IPS DF 6.9 (cell line): ENCODE measurements at regions not wholly inside any gene's neighbourhood (a gene's known extent, or its start where the extent isn't known, plus 50 kb on each side); places are given as distances from the start of the nearest gene placed in this dataset.

ENCODE experiments used
- DNase-seq: peaks from one replicate; pipeline ENCODE4 v3.0.0-alpha.2; 2013; ENCODE audit warnings: low read depth, low spot score
- H3K27ac ChIP-seq: one replicate; pipeline ENCODE4 v1.5.1; 2013; ENCODE audit warnings: low read length, control low read depth
- H3K27me3 ChIP-seq: 2 replicates; pipeline ENCODE4 v1.6.1; 2013; ENCODE audit warnings: mild to moderate bottlenecking, low read length; ENCODE audit not compliant: control insufficient read depth, insufficient read depth
- H3K36me3 ChIP-seq: 2 replicates; pipeline ENCODE4 v1.6.1; 2013; ENCODE audit warnings: low read length; ENCODE audit not compliant: control insufficient read depth, insufficient read depth
- H3K4me1 ChIP-seq: 2 replicates; pipeline ENCODE4 v1.6.1; 2013; ENCODE audit warnings: low read length; ENCODE audit not compliant: control insufficient read depth, insufficient read depth
- H3K4me3 ChIP-seq: 2 replicates; pipeline ENCODE4 v1.5.1; 2013; ENCODE audit warnings: mild to moderate bottlenecking, low read length
- H3K9me3 ChIP-seq: 2 replicates; pipeline ENCODE4 v1.6.1; 2013; ENCODE audit warnings: low read length, inconsistent platforms; ENCODE audit not compliant: control insufficient read depth, insufficient read depth
- WGBS: extraction: QIAGEN DNeasy Blood & Tissue Kit; methylation state at CpG from one replicate; pipeline ENCODE4 v1.1.7; 2013; ENCODE audit warnings: mixed read lengths, missing lambda C conversion rate; ENCODE audit not compliant: insufficient read length, insufficient coverage; 5-methylcytosine and 5-hydroxymethylcytosine counted together

DNA sequence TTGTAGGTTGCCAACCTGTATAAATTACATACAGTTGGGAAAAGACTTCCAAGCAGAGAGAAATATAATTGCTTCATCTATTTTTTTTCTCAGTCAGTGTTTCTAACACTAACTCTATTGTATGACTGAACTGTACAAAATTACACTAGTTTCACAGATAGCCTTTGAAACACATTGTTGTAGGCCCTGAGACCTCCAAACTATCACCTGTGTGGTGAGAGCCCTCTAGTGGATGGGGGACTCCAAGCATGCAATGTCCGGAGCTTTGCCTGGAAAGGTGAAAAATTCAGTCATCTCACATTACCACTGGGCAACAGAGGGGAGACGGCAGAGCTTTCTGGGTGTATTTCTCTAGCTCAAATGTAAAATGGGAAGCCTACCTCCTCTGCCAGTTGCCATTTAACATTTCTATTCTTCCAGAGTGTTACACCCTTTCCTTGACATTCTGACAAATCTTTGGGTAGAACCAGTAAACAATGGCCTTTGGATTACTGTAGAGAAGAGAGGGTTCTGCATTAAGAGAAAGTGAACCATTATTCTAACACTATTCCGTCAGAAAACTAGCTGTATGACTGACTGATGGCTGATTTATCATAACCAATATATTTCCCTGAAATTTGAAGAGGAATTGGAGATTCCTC, 212.2 kb downstream of the LYPLAL1 start:
- Histone ChIP-seq H3K27me3 (no peaks in the 10 kb centered on the region), H3K27ac (no peak overlapping the region), H3K4me1 (no peaks in the 10 kb centered on the region), H3K9me3 (no peaks in the 10 kb centered on the region), H3K4me3 (no peak overlapping the region), H3K36me3 (no peaks in the 10 kb centered on the region)
- WGBS: no CpG with 5 or more reads among the region's 3 CpGs
- DNase-seq: peak; percentile 67

DNA sequence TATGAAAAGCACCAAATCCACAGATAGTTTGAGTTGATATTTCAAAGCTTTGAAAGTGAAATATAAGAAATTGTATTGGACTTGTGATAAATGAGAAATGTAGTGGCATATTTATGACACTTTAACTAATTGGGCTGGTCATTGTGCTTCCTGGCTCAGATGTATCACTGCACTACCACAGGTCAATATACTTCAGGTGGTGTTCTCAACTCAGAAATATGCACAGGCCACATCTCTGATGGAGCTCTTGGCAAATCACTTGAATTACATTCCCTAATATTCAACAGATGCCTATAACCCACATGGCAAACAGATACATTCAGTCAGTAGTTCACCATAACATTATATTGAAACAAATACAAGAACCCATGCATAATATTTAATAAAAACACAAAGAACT, 209.6 kb downstream of the LYPLAL1 start:
- Histone ChIP-seq H3K4me1 (no peaks in the 10 kb centered on the region), H3K36me3 (no peaks in the 10 kb centered on the region), H3K9me3 (no peaks in the 10 kb centered on the region), H3K27me3 (no peaks in the 10 kb centered on the region), H3K27ac (no peak overlapping the region), H3K4me3 (no peak overlapping the region)
- DNase-seq: no peak

DNA sequence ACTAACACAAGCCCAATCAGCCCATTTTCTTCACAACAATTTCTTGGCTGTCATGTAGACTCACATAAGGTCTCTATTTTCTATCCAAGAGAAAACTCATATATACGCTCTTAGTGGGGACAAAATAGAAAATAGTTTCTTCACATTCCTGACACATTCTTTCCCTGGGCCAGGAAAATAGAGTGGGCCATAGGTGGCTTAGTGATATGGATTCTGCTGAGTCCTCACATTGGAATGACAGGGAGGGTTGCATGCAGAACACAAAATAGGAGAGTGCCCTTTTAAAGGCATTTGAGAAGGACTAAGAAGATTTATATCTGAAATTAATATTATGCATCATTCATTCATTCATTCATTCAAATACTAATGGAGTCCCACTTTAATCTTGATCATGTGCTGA, 207.7 kb downstream of the LYPLAL1 start:
- H3K27ac ChIP-seq: no peak overlapping the region
- DNase-seq: no peak
- no peak overlapping the region for H3K4me3 ChIP-seq
- no peaks in the 10 kb centered on the region for H3K9me3 ChIP-seq
- H3K36me3 ChIP-seq: no peaks in the 10 kb centered on the region
- H3K27me3 ChIP-seq: no peaks in the 10 kb centered on the region
- H3K4me1 ChIP-seq: no peaks in the 10 kb centered on the region
- WGBS: no CpG with 5 or more reads among the region's 1 CpG

DNA sequence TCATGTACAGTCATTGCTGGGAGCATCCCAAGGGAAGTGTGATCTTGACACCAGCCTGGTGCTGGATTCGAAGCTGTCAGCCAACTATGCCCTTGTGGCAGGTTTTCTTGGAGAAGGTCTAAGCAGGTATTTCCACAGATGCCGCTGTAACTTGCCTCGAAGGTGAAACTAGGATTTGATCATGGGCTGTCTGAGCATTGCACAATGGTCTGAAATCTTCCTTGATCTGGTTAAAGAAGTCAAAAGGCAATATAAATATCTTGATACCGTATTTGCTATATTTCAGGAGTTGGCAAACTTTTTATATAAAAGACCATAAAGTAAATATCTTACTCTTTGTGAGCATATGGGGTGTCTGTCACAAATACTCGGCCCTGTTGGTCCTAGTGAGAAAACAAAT, 206.8 kb downstream of the LYPLAL1 start:
- no peak overlapping the region for H3K4me3 ChIP-seq
- DNase-seq: no peak
- WGBS: no CpG with 5 or more reads among the region's 5 CpGs
- H3K27me3 ChIP-seq: no peaks in the 10 kb centered on the region
- H3K4me1 ChIP-seq: no peaks in the 10 kb centered on the region
- H3K9me3 ChIP-seq: no peaks in the 10 kb centered on the region
- no peaks in the 10 kb centered on the region for H3K36me3 ChIP-seq
- H3K27ac ChIP-seq: no peak overlapping the region

DNA sequence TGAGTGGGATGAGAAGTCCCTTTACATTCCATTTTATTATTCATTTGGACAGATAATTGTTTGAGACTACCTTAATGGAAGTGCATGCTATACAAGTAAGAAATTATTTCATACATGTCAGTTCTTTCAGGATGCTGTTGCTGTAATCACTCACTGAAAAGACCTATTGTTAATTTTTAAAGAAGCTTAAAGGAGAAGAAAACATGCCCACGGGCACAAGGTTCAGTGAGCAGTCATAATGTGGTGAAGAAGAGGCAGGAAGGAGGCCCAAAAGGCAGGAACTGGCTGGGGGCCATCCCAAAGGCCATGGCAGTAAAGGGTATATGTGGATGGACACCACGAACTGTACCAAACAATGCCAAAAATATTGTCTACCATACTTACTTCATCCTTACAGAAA, 206.0 kb downstream of the LYPLAL1 start:
- H3K4me1 ChIP-seq: 0 out of 2 replicates have a peak, but pooled peaks cover 2% of the 10 kb centered on the region
- no peaks in the 10 kb centered on the region for H3K36me3 ChIP-seq
- H3K9me3 ChIP-seq: no peaks in the 10 kb centered on the region
- no peaks in the 10 kb centered on the region for H3K27me3 ChIP-seq
- H3K27ac ChIP-seq: no peak overlapping the region
- DNase-seq: no peak
- H3K4me3 ChIP-seq: no peak overlapping the region
- no CpG with 5 or more reads among the region's 2 CpGs for WGBS

DNA sequence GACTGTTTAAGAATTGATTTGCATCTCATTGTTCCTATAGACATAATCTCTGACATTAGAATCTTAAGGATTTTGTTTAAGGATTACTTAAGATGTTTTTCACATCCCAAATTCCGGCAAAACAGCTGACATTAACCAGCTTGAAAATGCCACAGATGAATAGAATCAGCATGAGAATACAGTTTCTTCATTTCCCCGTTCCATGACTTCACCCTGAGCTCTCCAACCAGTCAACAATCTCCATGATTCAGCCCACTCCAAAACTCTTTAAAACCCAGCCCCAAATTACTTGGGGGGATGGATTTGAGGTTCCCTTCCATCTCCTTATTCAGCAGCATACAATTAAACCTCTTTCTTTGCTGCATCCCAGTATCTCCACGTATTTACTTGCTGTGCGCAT, 201.0 kb downstream of the LYPLAL1 start:
- peak; percentile 1 for DNase-seq
- Histone ChIP-seq H3K4me1 (0 out of 2 replicates have a peak, but pooled peaks cover 3% of the 10 kb centered on the region), H3K36me3 (no peaks in the 10 kb centered on the region), H3K9me3 (no peaks in the 10 kb centered on the region), H3K4me3 (no peak overlapping the region), H3K27me3 (no peaks in the 10 kb centered on the region), H3K27ac (no peak overlapping the region)
- WGBS: no CpG with 5 or more reads among the region's 4 CpGs

DNA sequence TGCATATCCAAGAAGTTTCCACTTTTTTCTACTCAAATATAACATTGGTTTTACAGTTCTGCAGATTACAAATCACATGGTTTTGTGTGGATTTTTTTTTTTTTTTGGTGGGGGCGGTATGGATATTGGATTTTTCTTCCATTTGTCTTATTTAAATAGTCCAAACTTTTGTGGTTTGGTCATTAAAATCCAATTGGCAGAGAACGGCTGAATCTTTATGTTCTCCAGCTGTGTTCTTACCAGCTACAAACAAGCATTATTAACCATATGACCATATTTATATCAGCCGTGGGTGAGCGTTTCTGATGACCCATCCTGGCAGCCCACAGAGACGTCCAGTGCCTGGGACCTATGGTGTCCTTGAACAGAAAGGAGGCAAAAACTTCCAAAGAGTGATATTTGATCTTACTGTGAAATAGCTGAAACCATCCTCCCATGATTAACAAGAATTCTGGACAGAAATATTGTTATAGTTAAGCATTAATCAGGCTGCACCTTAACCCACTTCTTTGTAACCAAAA, 200.4 kb downstream of the LYPLAL1 start:
- Histone ChIP-seq H3K27me3 (no peaks in the 10 kb centered on the region), H3K36me3 (no peaks in the 10 kb centered on the region), H3K27ac (no peak overlapping the region), H3K4me3 (no peak overlapping the region), H3K9me3 (no peaks in the 10 kb centered on the region), H3K4me1 (0 out of 2 replicates have a peak, but pooled peaks cover 3% of the 10 kb centered on the region)
- DNase-seq: no peak
- WGBS: no CpG with 5 or more reads among the region's 5 CpGs

DNA sequence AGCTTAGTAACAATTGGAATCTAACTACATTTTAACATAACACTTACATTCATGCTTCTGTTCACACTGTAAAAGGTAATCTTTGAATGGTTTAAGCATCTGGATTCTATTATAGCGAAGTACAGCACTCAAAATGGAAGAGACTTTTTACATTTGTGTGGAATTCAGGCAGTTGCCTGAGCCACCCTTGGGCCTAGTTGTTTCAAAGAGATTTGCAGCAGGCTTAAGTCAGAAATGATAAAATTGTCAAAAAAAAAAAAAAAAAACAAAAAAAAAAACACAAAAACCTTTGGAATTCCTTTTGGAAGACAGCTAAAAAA, 199.9 kb downstream of the LYPLAL1 start:
- DNase-seq: no peak
- WGBS: no CpG with 5 or more reads among the region's 1 CpG
- Histone ChIP-seq H3K36me3 (no peaks in the 10 kb centered on the region), H3K4me1 (0 out of 2 replicates have a peak, but pooled peaks cover 3% of the 10 kb centered on the region), H3K4me3 (no peak overlapping the region), H3K9me3 (no peaks in the 10 kb centered on the region), H3K27me3 (no peaks in the 10 kb centered on the region), H3K27ac (no peak overlapping the region)

DNA sequence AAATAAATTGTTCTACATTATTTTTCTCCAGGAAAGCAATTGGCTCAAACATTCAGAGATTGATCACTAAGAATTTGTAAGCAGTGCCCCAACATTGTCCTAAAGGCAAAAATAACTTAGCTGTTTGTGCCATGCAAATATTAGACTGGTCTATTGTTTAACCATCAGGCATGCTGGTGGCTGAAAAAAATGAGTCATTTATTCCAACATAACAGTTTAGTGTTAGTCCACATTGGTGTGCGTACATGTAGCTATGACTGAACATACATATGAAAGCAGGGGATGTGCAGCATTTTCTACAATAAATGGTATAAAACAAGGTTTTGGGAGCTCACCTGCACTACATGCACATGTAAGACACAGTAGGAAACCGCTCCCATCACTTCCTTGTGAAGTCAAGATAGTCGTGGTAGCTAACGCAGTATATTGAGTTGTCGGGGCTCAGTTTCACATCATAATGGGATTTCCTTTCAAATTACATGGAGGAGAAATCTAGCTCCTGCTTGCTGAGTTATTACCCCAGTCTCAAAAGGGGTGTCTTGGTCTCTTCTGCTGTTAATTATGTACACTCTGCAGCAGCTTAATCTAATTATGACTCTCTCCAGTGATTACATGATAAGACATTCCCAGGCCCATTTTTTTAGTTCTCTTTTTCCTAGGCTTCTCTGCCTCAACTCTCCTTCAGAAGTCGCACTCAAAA, 199.4 kb downstream of the LYPLAL1 start:
- Histone ChIP-seq H3K27ac (no peak overlapping the region), H3K9me3 (no peaks in the 10 kb centered on the region), H3K27me3 (no peaks in the 10 kb centered on the region), H3K36me3 (no peaks in the 10 kb centered on the region), H3K4me1 (0 out of 2 replicates have a peak, but pooled peaks cover 3% of the 10 kb centered on the region), H3K4me3 (no peak overlapping the region)
- WGBS: no CpG with 5 or more reads among the region's 6 CpGs
- no peak for DNase-seq

DNA sequence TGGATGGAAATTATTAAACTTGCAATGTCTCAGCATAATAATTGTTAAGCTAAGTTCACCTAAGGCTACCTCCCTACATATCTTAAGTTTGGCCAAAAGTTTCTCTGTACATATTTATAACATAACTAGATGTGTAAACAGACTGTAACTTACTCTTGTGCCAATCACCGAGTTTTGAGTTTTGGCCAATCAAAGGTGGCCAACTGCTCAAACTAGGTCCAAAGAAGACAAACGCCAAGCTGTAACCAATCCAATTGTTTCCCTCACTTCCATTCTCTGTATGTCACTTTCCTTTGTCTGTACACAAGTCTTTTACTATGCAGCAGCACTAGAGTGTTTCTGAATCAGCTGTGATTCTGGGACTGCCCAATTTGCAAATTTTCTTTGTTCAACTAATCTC, 197.8 kb downstream of the LYPLAL1 start:
- Histone ChIP-seq H3K27me3 (no peaks in the 10 kb centered on the region), H3K4me1 (0 out of 2 replicates have a peak, but pooled peaks cover 3% of the 10 kb centered on the region), H3K4me3 (no peak overlapping the region), H3K36me3 (no peaks in the 10 kb centered on the region), H3K9me3 (no peaks in the 10 kb centered on the region), H3K27ac (no peak overlapping the region)
- no peak for DNase-seq
- no CpG with 5 or more reads among the region's 2 CpGs for WGBS

DNA sequence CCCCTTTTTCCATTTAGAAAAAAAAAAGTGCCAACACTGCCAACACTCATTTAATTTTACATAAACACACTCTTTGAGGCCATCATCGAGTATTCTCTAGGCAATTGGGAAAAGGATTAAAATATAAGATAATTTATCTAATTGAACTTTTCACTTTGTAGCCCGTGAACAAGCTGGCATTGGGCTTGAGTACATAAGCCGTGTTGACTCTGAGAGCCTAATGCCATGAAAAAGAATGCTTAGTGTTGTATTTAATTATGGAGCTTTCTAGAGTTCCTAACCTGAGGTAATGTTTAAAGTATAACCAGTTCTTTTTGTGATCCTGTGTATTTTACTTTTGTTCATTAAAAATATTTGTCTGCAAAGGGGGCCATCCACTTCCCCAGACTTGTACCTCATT, 193.8 kb downstream of the LYPLAL1 start:
- no peaks in the 10 kb centered on the region for H3K27me3 ChIP-seq
- no CpG with 5 or more reads among the region's 3 CpGs for WGBS
- no peaks in the 10 kb centered on the region for H3K9me3 ChIP-seq
- DNase-seq: no peak
- H3K36me3 ChIP-seq: no peaks in the 10 kb centered on the region
- no peak overlapping the region for H3K4me3 ChIP-seq
- no peak overlapping the region for H3K27ac ChIP-seq
- no peaks in the 10 kb centered on the region for H3K4me1 ChIP-seq
